Lower leg skin (tissue), 3 donors: ENCODE measurements at regions not wholly inside any gene's neighbourhood (a gene's known extent, or its start where the extent isn't known, plus 50 kb on each side); places are given as distances from the start of the nearest gene placed in this dataset.

Source experiments
- CTCF ChIP-seq, 3 donors: fragments of 450-650 bp; IDR thresholded peaks; one replicate each; pipeline ENCODE4 v1.5.1; 2016; ENCODE audit warnings: antibody characterized with exemption in 3 of 3, mild to moderate bottlenecking in 3 of 3, moderate library complexity in 2 of 3
- POLR2A ChIP-seq, 2 donors: fragments of 450-650 bp; IDR thresholded peaks; one replicate each; pipeline ENCODE4 v1.6.1; 2016 to 2017; ENCODE audit warnings: antibody characterized with exemption in 2 of 2, mild to moderate bottlenecking in 1 of 2, moderate library complexity in 1 of 2

GRCh38 chr3:3633761-3634160 is 165.5 kb upstream of the LRRN1 start:
- TF ChIP-seq CTCF (IDR thresholded peaks at IDR 0.05) (no peak), POLR2A (IDR thresholded peaks at IDR 0.05) (no peak)
